Activated T-helper 17 cell treated with anti-CD3 and anti-CD28 coated beads, Interleukin-2, amount 50 U/mL, for 72 hours (primary cell): ENCODE measurements at regions not wholly inside any gene's neighbourhood (a gene's known extent, or its start where the extent isn't known, plus 50 kb on each side); places are given as distances from the start of the nearest gene placed in this dataset.
A peak's percentile ranks its signal among the peaks of the same experiment; 100 is the strongest.

Experiments
- ATAC-seq: fragments of 150-1000 bp; cut with Tn5 transposase; replicated peaks from 2 replicates; pipeline ENCODE4 v1.10.0; 2021; ENCODE audit warnings: mild to moderate bottlenecking, moderate library complexity
- H3K27ac Mint-ChIP-seq: one replicate; pipeline ENCODE4 v1.8.0; 2022; ENCODE audit warnings: mixed read lengths
- H3K27me3 Mint-ChIP-seq: one replicate; pipeline ENCODE4 v1.8.0; 2022; ENCODE audit warnings: mixed read lengths
- H3K36me3 Mint-ChIP-seq: one replicate; pipeline ENCODE4 v1.8.0; 2022; ENCODE audit warnings: low read depth, mild to moderate bottlenecking, mixed read lengths
- H3K4me1 Mint-ChIP-seq: one replicate; pipeline ENCODE4 v1.8.0; 2022; ENCODE audit warnings: mixed read lengths
- H3K4me3 Mint-ChIP-seq: one replicate; pipeline ENCODE4 v1.8.0; 2022; ENCODE audit warnings: mild to moderate bottlenecking, mixed read lengths
- H3K9me3 Mint-ChIP-seq: one replicate; pipeline ENCODE4 v1.8.0; 2022; ENCODE audit warnings: mixed read lengths

- Mint-ChIP-seq H3K4me3 (peak overlapping the region; percentile 94), H3K4me1 (peaks cover 24% of the 10 kb centered on the region), H3K27me3 (no peaks in the 10 kb centered on the region), H3K36me3 (no peaks in the 10 kb centered on the region), H3K9me3 (peaks cover 4% of the 10 kb centered on the region), H3K27ac (peak overlapping the region; percentile 98)
- ATAC-seq = peak; percentile 79
Measured at GRCh38 chr7:3094701-3095445, 51.2 kb upstream of the CARD11 start.

- Mint-ChIP-seq H3K9me3 (peaks cover 4% of the 10 kb centered on the region), H3K4me3 (no peak overlapping the region), H3K27me3 (no peaks in the 10 kb centered on the region), H3K27ac (no peak overlapping the region), H3K4me1 (peaks cover 14% of the 10 kb centered on the region), H3K36me3 (no peaks in the 10 kb centered on the region)
- no peak for ATAC-seq
Measured at GRCh38 chr7:3097734-3098133, 54.1 kb upstream of the CARD11 start.

GRCh38 chr7:3102159-3102558 is 58.5 kb upstream of the CARD11 start:
- no peaks in the 10 kb centered on the region for H3K27me3 Mint-ChIP-seq
- H3K4me1 Mint-ChIP-seq = peaks cover 35% of the 10 kb centered on the region
- ATAC-seq = no peak
- H3K36me3 Mint-ChIP-seq = no peaks in the 10 kb centered on the region
- no peak overlapping the region for H3K4me3 Mint-ChIP-seq
- no peak overlapping the region for H3K27ac Mint-ChIP-seq
- H3K9me3 Mint-ChIP-seq = no peaks in the 10 kb centered on the region

GRCh38 chr7:3103614-3104398 is 60.1 kb upstream of the CARD11 start:
- ATAC-seq = peak; percentile 34
- Mint-ChIP-seq H3K4me3 (peak overlapping the region; percentile 71), H3K4me1 (peaks cover 48% of the 10 kb centered on the region), H3K27me3 (no peaks in the 10 kb centered on the region), H3K27ac (peak overlapping the region; percentile 91), H3K36me3 (no peaks in the 10 kb centered on the region), H3K9me3 (no peaks in the 10 kb centered on the region)

GRCh38 chr7:3105856-3106255 is 62.2 kb upstream of the CARD11 start:
- ATAC-seq = no peak
- Mint-ChIP-seq H3K4me3 (peak overlapping the region; percentile 71), H3K4me1 (peaks cover 57% of the 10 kb centered on the region), H3K27me3 (no peaks in the 10 kb centered on the region), H3K9me3 (no peaks in the 10 kb centered on the region), H3K36me3 (no peaks in the 10 kb centered on the region), H3K27ac (peak overlapping the region; percentile 91)

- no peaks in the 10 kb centered on the region for H3K27me3 Mint-ChIP-seq
- H3K9me3 Mint-ChIP-seq = no peaks in the 10 kb centered on the region
- ATAC-seq = peak; percentile 91
- H3K36me3 Mint-ChIP-seq = no peaks in the 10 kb centered on the region
- H3K27ac Mint-ChIP-seq = peak overlapping the region; percentile 91
- peaks cover 61% of the 10 kb centered on the region for H3K4me1 Mint-ChIP-seq
- peak overlapping the region; percentile 71 for H3K4me3 Mint-ChIP-seq
Measured at GRCh38 chr7:3106361-3106826, 62.7 kb upstream of the CARD11 start.

GRCh38 chr7:3107228-3107763 is 63.6 kb upstream of the CARD11 start:
- Mint-ChIP-seq H3K27me3 (no peaks in the 10 kb centered on the region), H3K4me1 (peaks cover 66% of the 10 kb centered on the region), H3K27ac (peak overlapping the region; percentile 91), H3K36me3 (no peaks in the 10 kb centered on the region), H3K9me3 (no peaks in the 10 kb centered on the region), H3K4me3 (peak overlapping the region; percentile 71)
- ATAC-seq = no peak

GRCh38 chr7:3107889-3108570 is 64.4 kb upstream of the CARD11 start:
- Mint-ChIP-seq H3K4me3 (peak overlapping the region; percentile 71), H3K27ac (peak overlapping the region; percentile 91)

GRCh38 chr7:3109311-3109915 is 65.7 kb upstream of the CARD11 start:
- no peak overlapping the region for H3K27ac Mint-ChIP-seq
- peaks cover 67% of the 10 kb centered on the region for H3K4me1 Mint-ChIP-seq
- H3K27me3 Mint-ChIP-seq = no peaks in the 10 kb centered on the region
- H3K4me3 Mint-ChIP-seq = no peak overlapping the region
- H3K36me3 Mint-ChIP-seq = peaks cover 5% of the 10 kb centered on the region
- no peak for ATAC-seq
- peaks cover 9% of the 10 kb centered on the region for H3K9me3 Mint-ChIP-seq

More at GRCh38 chr7:3107889-3108570, 64.4 kb upstream of the CARD11 start:
- H3K4me1 Mint-ChIP-seq = peaks cover 71% of the 10 kb centered on the region
- peaks cover 5% of the 10 kb centered on the region for H3K36me3 Mint-ChIP-seq
- no peak for ATAC-seq
- peaks cover 4% of the 10 kb centered on the region for H3K9me3 Mint-ChIP-seq
- H3K27me3 Mint-ChIP-seq = no peaks in the 10 kb centered on the region

- peaks cover 5% of the 10 kb centered on the region for H3K36me3 Mint-ChIP-seq
- peaks cover 9% of the 10 kb centered on the region for H3K9me3 Mint-ChIP-seq
- peak; percentile 66 for ATAC-seq
- peak overlapping the region; percentile 76 for H3K27ac Mint-ChIP-seq
- H3K4me1 Mint-ChIP-seq = peaks cover 59% of the 10 kb centered on the region
- H3K4me3 Mint-ChIP-seq = peak overlapping the region; percentile 54
- H3K27me3 Mint-ChIP-seq = no peaks in the 10 kb centered on the region
Measured at GRCh38 chr7:3112479-3113134, 68.9 kb upstream of the CARD11 start.

- Mint-ChIP-seq H3K4me3 (peak overlapping the region; percentile 85), H3K4me1 (peaks cover 48% of the 10 kb centered on the region), H3K36me3 (peaks cover 5% of the 10 kb centered on the region), H3K9me3 (peaks cover 11% of the 10 kb centered on the region), H3K27me3 (no peaks in the 10 kb centered on the region), H3K27ac (peak overlapping the region; percentile 49)
- no peak for ATAC-seq
Measured at GRCh38 chr7:3114917-3115316, 71.2 kb upstream of the CARD11 start.

GRCh38 chr7:3117081-3117480 is 73.4 kb upstream of the CARD11 start:
- Mint-ChIP-seq H3K4me3 (peak overlapping the region; percentile 85), H3K9me3 (peaks cover 20% of the 10 kb centered on the region), H3K27ac (peak overlapping the region; percentile 89), H3K27me3 (no peaks in the 10 kb centered on the region), H3K4me1 (peaks cover 54% of the 10 kb centered on the region), H3K36me3 (peaks cover 5% of the 10 kb centered on the region)
- no peak for ATAC-seq

GRCh38 chr7:3117488-3118231 is 74.0 kb upstream of the CARD11 start:
- Mint-ChIP-seq H3K4me1 (peaks cover 50% of the 10 kb centered on the region), H3K36me3 (peaks cover 4% of the 10 kb centered on the region), H3K9me3 (peaks cover 19% of the 10 kb centered on the region), H3K27ac (peak overlapping the region; percentile 89), H3K4me3 (peak overlapping the region; percentile 85), H3K27me3 (peaks cover under 1% of the 10 kb centered on the region)
- peak; percentile 52 for ATAC-seq
